AG08396 (cell line): ENCODE measurements at regions not wholly inside any gene's neighbourhood (a gene's known extent, or its start where the extent isn't known, plus 50 kb on each side); places are given as distances from the start of the nearest gene placed in this dataset.
"Not testable (repeated sequence)": the region's sequence is repeated elsewhere in the genome, so short reads cannot be mapped to it uniquely, and the experiment has no call there.

Experiments used
- DNase-seq: peaks from one replicate; pipeline ENCODE4 v3.0.0; 2012; ENCODE audit warnings: low spot score, mixed read lengths

DNA sequence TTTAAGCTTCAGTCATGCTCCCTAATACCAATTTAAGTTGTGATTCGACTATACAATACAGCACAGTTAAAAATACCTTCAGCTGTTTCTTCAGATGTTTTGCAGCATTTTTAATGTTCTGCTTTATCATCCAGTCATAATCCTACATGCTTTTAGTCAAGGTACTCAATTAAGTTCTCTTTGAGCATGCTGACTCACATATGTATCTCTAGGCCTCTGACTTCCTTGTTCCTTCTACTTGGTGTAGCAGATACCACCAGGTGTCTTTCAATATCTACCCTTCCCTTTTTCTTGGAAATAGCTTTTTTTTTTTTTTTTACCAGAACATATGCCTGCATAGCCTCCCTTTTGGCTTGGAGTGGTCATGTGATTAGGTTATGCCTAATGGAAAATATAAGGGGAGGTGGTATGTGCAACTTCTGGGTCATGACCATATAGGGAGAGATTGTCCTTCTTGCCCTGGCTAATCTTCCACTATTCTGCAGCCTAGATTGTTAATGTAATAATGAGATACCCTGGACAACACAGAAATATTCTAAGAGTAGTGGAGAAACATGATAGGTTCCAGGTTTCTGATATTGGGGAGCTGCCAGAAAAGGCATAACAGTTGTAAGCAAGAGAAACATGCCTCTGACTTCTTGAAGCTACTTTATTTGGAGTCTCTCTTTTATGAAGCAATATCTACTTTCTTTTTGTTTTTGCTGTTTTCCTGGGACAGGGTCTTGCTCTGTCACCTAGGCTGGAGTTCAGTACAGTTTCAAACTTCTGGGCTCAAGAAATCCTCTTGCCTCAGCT is 737.2 kb upstream of the SLIT2 start:
- DNase-seq = no peak

DNA sequence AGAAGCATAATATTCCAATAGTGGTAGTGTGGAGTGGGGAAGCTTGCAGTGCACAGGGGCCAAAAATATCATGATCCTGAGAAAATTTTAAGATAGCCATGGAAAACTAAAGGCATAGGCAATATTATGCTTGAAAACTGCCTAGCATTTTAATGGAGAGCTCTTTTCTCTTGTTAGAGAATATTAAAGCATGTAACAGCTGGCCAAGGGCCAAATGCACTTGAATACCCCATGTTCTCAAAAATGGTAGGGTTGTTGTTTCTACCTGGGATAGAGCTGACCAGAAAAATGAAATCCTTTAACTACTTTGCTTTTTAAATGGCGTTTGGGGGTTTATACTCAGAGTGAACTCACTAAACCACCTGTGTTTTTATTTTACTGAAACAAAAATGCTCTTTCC is 739.6 kb upstream of the SLIT2 start:
- no peak for DNase-seq

- DNase-seq = no peak
Measured at GRCh38 chr4:19510993-19511392, 740.7 kb upstream of the SLIT2 start.

DNA sequence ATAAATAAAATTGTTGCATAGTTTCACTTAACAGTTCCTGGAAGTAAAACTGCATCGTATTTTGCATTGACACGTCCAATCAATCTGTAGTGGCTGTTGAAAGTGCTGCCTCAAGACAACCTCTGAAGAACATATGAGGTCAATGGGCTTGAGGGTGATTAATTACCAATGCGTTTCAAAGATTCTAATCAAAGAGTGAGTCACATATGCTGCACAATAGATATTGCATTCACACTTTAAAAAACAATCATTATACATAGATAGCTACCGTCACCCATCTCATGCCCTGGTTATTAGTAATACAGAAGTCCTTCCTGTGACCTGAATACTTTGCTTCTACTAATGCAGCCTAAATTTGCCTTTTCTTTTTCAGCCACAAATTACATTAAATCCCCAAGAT is 743.3 kb upstream of the SLIT2 start:
- DNase-seq = no peak

- DNase-seq = no peak
Measured at GRCh38 chr4:19497705-19498104, 754.0 kb upstream of the SLIT2 start.

- DNase-seq = no peak
Measured at GRCh38 chr4:19496756-19497155, 754.9 kb upstream of the SLIT2 start.

DNA sequence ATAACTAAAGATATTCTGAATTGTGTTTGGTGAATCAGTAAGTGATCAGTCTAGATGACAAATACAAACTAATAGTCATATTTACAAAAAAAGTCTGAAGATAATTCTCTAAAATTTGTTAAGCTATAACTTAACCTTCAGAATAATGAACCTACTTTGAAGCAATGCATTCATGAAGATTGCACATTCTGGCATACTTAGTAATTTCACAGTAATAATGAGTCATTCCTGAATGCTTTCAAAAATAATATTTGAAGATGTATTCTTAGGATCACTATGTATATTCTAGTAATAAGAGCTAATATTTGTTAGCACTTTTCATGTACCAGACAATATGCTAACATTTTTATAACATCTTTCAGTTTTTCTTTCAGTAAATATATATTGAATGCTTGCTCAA is 756.7 kb upstream of the SLIT2 start:
- no peak for DNase-seq

GRCh38 chr4:19492606-19493005 is 759.1 kb upstream of the SLIT2 start:
- DNase-seq = peak; percentile 3

GRCh38 chr4:19486400-19486799 is 765.3 kb upstream of the SLIT2 start:
- no peak for DNase-seq

DNA sequence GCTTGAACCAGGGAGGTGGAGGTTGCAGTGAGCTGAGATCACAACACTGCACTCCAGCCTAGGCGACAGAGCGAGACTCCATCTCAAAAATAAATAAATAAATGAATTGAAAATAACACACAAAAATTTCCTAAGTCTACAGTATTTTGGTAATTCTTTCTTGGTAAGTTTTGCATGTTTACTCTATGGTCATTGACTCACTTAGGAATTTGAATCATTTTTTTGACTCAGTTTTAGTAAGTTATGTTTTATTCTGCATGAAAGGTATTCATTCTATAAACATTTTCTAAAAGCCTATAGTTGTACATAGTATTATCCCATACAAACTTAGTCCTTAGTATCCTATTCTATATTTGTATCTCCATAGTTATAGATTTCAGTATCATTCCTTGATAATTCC is 772.9 kb upstream of the SLIT2 start:
- peak; percentile 13 for DNase-seq

DNA sequence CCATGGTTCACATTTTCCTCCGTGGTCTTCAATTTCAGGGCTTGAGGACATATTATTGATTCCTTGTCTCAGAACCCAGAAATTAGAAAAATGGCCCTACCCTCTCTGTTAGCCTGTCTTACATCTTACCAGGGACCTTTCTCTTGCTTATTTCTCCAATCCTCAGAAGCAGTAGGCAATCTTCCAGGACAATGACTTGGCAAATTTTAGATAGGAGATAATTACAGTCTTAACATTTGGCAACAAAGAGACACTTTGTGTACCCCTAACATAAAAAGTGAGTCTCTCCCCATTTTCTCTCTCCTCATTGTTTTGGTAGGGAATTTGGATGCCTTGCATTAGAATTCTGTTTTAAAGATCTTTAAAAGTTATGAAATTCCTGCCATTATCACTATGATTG is 778.1 kb upstream of the SLIT2 start:
- no peak for DNase-seq

DNA sequence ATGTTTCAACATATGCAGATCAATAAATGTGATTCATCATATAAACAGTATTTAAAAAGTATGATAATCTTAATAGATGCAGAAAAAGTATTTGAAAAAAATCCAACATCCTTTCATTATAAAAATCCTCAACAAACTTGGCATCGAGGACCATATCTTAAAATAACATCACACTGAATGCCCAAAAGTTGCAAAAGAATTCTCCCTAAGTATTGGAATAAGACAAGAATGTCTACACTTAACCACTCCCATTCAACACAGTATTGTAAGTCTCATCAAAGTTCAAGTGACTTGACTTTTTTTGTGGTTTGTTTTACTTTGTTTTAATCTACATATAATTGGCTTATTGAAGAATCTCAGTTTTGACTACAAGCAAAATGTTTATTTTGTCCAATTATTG is 779.0 kb upstream of the SLIT2 start:
- DNase-seq = no peak

- DNase-seq = not testable (repeated sequence)
Measured at GRCh38 chr4:19470001-19470400, 781.7 kb upstream of the SLIT2 start.

DNA sequence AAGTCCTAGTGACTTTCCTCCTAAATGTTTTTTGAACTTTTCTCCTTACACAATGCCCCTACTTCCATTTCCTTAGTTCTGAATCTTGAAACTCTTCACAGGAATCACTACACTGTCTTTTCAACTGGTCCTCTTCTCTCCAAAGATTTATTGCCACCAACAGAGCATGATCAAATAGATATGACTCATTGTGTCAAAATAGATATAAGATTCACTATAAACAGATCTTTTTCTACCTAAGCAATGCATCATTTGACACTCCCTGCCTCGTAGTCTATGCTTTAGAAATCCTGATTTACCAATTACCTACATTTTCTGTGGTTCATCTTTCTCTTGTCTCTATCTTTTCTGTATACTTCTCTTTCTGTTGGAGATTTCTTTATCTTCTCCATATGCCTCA is 789.6 kb upstream of the SLIT2 start:
- DNase-seq = no peak

DNA sequence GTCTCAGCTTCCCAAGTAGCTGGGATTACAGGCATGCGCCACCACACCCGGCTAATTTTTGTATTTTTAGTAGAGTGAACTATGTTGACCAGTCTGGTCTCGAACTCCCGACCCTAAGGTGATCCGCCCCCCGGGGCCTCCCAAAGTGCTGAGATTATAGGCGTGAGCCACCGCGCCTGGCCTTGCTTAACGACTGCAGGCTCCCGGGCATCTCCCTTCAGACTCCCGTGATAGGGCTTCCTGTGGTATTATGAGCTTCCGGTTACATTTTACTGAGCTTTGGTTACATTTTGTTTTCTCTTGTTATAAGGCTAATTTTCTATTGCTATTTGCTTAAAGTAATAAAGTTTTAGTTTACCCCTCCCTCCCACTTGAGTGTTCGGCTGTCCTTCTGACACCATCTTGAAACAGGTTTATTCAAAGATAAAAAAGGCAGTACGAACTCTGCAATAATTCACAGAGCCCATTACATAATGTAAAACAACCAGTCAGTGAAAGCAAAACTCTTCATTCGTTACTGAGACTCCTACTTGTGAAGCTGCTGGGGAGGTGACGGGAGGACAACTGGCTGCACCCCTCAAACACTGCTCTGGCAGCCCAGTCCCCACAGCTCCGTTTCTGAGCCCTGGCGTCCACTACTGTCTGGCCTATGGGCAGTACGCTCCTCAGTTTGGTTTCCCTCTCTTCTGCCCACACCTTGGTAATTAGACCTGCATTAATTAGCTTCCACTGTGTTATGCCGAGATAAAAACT is 795.7 kb upstream of the SLIT2 start:
- DNase-seq = no peak

DNA sequence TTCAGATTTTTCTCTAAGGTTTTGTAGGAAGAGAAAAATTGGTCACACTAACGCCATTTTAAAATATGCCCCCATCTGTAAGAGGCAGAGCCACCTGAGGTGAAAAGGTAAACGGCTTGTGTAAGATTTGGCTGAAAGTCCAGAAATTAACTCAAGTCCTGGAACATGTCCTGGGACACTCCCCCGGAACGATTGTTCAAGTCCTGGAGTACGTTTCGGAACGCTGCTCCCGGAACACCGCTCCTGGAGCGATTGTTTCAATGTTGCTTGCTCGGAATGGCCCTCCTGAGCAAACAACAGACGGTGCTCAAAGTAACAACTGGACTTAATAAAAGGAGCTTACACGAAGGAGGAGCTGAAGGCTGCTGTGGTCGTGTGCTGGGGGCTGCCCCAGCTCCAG is 796.5 kb upstream of the SLIT2 start:
- no peak for DNase-seq

GRCh38 chr4:19438233-19438632 is 813.5 kb upstream of the SLIT2 start:
- peak; percentile 5 for DNase-seq

DNA sequence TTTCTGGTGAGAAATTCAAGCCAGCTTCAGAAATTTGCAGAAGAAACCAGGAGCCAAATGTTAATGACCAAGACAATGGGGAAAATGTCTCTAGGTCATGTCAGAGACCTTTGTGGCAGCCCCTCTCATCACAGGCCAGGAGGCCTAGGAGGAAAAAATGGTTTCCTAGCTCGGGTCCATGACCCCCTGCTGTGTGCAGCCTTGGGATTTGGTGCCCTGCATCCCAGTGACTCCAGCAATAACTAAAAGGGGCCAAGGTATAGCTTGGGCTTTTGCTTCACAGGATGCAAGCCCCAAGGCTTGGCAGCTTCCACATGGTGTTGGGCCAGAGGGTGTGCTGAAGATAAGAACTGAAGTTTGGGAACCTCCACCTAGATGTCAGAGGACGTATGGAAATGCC is 814.7 kb upstream of the SLIT2 start:
- no peak for DNase-seq

- DNase-seq = no peak
Measured at GRCh38 chr4:19429684-19430083, 822.0 kb upstream of the SLIT2 start.

GRCh38 chr4:19425146-19425545 is 826.6 kb upstream of the SLIT2 start:
- no peak for DNase-seq

- DNase-seq = no peak
Measured at GRCh38 chr4:19417256-19417655, 834.4 kb upstream of the SLIT2 start.

- DNase-seq = no peak
Measured at GRCh38 chr4:19416146-19416545, 835.6 kb upstream of the SLIT2 start.

DNA sequence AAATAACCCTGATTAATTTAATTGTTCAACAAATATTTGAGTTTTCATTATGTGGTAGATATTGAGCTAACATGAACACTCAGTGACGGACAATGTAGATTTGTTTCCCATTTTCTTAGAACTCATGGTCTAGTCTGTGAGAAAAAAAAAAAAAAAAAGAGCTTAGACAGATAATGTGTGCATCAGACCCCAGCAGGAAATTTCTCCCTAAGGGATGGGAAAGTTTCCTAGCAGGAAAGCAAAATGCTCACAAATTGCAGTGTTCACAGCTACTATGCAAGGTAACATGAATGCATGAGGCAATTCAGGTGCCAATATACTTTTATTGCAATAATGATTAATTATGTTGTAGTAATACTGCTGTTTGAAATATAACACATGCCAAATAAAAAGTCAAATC is 843.2 kb upstream of the SLIT2 start:
- DNase-seq = no peak

- no peak for DNase-seq
Measured at GRCh38 chr4:19406789-19407188, 844.9 kb upstream of the SLIT2 start.
